HepG2 (cell line): ENCODE measurements at regions not wholly inside any gene's neighbourhood (a gene's known extent, or its start where the extent isn't known, plus 50 kb on each side); places are given as distances from the start of the nearest gene placed in this dataset.

Experiments used
- ATAC-seq: fragments of 200-7000 bp; cut with Tn5 transposase; 3 replicates; pipeline ENCODE4 v1.9.1; 2020; ENCODE audit warnings: mild to moderate bottlenecking, moderate library complexity
- BruUV-seq: library from RNA; stranded (reverse); fragments of 400-500 nt; replicated peaks from 2 replicates; lab custom pipeline; 2021; lab: Mats Ljungman, UMichigan
- CTCF ChIA-PET: fragments of 300-600 bp; formaldehyde crosslinking; extraction: SDS; loops from one replicate; lab custom pipeline; 2021; ENCODE audit warnings: low total read pairs, inconsistent platforms, low intra/inter-chr PET ratio; lab: Yijun Ruan, JAX
- POLR2A ChIA-PET: fragments of 350-600 bp; sonication (Branson Sonifier 250); formaldehyde crosslinking; loops from one replicate; lab custom pipeline; 2020; ENCODE audit warnings: antibody characterized with exemption, inconsistent platforms; lab: Yijun Ruan, JAX
- DNase-seq: peaks from one replicate; pipeline ENCODE4 v3.0.0-alpha.2; 2015; ENCODE audit warnings: low spot score
- FAIRE-seq: peaks from 3 replicates; lab custom pipeline; 2011; peaks lifted over from hg19 to GRCh38; lab: Jason Lieb, UNC
- H2AFZ ChIP-seq: one replicate; pipeline ENCODE4 v1.6.1; 2011; ENCODE audit warnings: low read length, inconsistent platforms
- H3K27ac ChIP-seq: fragments of 300-600 bp; 3 replicates; pipeline ENCODE4 v1.8.0; 2011; ENCODE audit warnings: mixed run types, mild to moderate bottlenecking, mixed read lengths, low read length, inconsistent platforms; ENCODE audit not compliant: insufficient read depth; ENCODE audit errors: extremely low read length
- H3K27me3 ChIP-seq, 2 experiments: fragments of 200-600 bp in 1 of 2; 2 replicates in 1 of 2; 3 replicates in 1 of 2; pipeline versions ENCODE4 v1.6.0 to v1.8.0; 2011; ENCODE audit warnings: low read length in 2 of 2, mild to moderate bottlenecking in 2 of 2, moderate library complexity in 2 of 2, inconsistent platforms in 1 of 2; ENCODE audit not compliant: insufficient read depth in 2 of 2, control insufficient read depth in 1 of 2
- H3K36me3 ChIP-seq, 2 experiments: fragments of 200-600 bp in 1 of 2; replicated peaks in 1 of 2; 2 replicates in 1 of 2; 3 replicates in 1 of 2; pipeline versions ENCODE4 v1.5.1 to v1.8.0; 2011; ENCODE audit warnings: low read length in 2 of 2, inconsistent platforms in 1 of 2; ENCODE audit not compliant: insufficient read depth in 2 of 2, control insufficient read depth in 1 of 2
- H3K4me1 ChIP-seq: 2 replicates; pipeline ENCODE4 v1.5.1; 2012; ENCODE audit warnings: low read length, inconsistent platforms; ENCODE audit not compliant: insufficient read depth
- H3K4me2 ChIP-seq: 2 replicates; pipeline ENCODE4 v1.6.0; 2011; ENCODE audit warnings: low read depth, low read length, inconsistent platforms
- H3K4me3 ChIP-seq, 3 experiments: fragments of 200-600 bp in 1 of 3; sonication (generic), shearing (Covaris generic) in 1 of 3; replicated peaks in 1 of 3; 2 replicates each; pipeline ENCODE4 v1.5.1; 2011 to 2016; ENCODE audit warnings: low read length in 3 of 3, inconsistent platforms in 2 of 3, low read depth in 2 of 3, mild to moderate bottlenecking in 2 of 3, control low read depth in 1 of 3, mixed read lengths in 1 of 3; ENCODE audit not compliant: insufficient read depth in 1 of 3
- H3K79me2 ChIP-seq: one replicate; pipeline ENCODE4 v1.6.1; 2011; ENCODE audit warnings: low read length, inconsistent platforms; ENCODE audit not compliant: insufficient read depth
- H3K9ac ChIP-seq: 2 replicates; pipeline ENCODE4 v1.6.0; 2011; ENCODE audit warnings: mild to moderate bottlenecking, low read depth, low read length, inconsistent platforms; ENCODE audit not compliant: insufficient read depth
- H3K9me3 ChIP-seq: 2 replicates; pipeline ENCODE4 v1.5.1; 2012; ENCODE audit warnings: mild to moderate bottlenecking, low read length
- H4K20me1 ChIP-seq: 2 replicates; pipeline ENCODE4 v1.6.0; 2011; ENCODE audit warnings: inconsistent platforms, mild to moderate bottlenecking, low read length, moderate library complexity; ENCODE audit not compliant: insufficient read depth
- NR3C1 ChIP-seq: sonication (generic); formaldehyde crosslinking; IDR thresholded peaks from 2 replicates; pipeline ENCODE4 v1.4.0; 2020; ENCODE audit warnings: missing genetic modification reagents
- PTBP1 ChIP-seq: fragments of 200-400 bp; formaldehyde crosslinking; IDR thresholded peaks from 2 replicates; pipeline ENCODE4 v1.6.1; 2018; ENCODE audit warnings: low read length, low read depth; ENCODE audit not compliant: poor library complexity, severe bottlenecking
- ZNF598 ChIP-seq: sonication (generic); formaldehyde crosslinking; IDR thresholded peaks from 2 replicates; pipeline ENCODE4 v1.5.1; 2020; ENCODE audit warnings: mild to moderate bottlenecking, missing genetic modification reagents, borderline replicate concordance
- ZNF780A ChIP-seq: sonication (generic); formaldehyde crosslinking; IDR thresholded peaks from 2 replicates; pipeline ENCODE4 v1.8.0; 2022; ENCODE audit warnings: mild to moderate bottlenecking, missing genetic modification reagents, moderate library complexity
- WGBS: methylation state at CpG from one replicate; pipeline ENCODE4 v1.1.6; 2017; ENCODE audit warnings: low lambda C conversion rate; 5-methylcytosine and 5-hydroxymethylcytosine counted together
- in situ Hi-C: cut with HindIII; loops from 2 replicates; pipeline ENCODE4 v1.10.0; 2017; ENCODE audit warnings: low pct_unique_long_range_greater_than_20kb; ENCODE audit not compliant: extremely low pct_ligation_motif_present
- intact Hi-C: fragments of 100-400 bp; cut with micrococcal nuclease; formaldehyde crosslinking; loops from one replicate; pipeline ENCODE4 v1.10.0; 2022; ENCODE audit not compliant: unreplicated experiment
- TF ChIP-seq, protein P1 (sequence below): sonication (generic); formaldehyde crosslinking; conservative IDR thresholded peaks from 2 replicates; pipeline ENCODE4 v1.4.0; 2020; ENCODE audit warnings: missing genetic modification reagents

DNA sequence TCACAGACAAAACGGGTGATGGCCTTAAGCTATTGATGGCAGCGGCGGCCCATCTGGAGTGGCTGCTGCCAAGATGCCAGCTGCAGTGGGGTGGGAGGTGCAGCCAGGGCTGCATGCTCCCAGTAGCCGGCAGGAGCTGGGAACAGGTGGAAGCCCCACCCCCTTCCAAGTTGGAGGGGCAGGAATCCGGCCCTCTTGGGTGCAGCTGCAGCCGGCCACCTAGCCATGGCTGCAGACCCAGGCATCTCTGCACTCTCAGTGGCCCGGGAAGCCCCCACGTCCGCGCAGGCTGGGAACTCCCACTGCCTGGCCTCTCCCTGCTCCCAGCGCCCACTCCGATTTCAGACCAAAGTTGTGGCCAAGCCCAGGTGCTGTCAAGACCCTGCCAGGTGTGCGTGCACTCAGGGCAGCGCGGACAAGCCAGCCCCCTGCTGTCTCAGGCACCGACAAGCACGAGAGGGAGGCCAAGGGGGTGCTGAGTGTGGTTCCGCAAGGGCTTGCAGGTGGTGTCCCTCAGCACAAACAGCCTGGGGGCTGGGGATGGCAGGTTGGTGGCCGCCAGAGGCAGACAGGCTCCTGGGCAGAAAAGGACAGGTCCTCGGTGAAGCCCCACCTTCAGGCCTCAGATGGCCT lies 115.1 kb upstream of the TSLP start:
- Histone ChIP-seq H3K4me1 (no peaks in the 10 kb centered on the region), H3K27ac (no peak overlapping the region), H3K9ac (no peak overlapping the region), H3K4me2 (no peak overlapping the region), H3K9me3 (no peaks in the 10 kb centered on the region), H3K36me3 (no peaks in the 10 kb centered on the region), H3K79me2 (no peaks in the 10 kb centered on the region), H3K27me3 (no peaks in the 10 kb centered on the region), H3K4me3 (no peak overlapping the region; a peak in 1 of 6 replicates), H4K20me1 (no peaks in the 10 kb centered on the region), H2AFZ (no peak overlapping the region)
- 15% methylated on average over 10 of the region's 20 CpGs for WGBS
- intact Hi-C loops (no loop called here), in situ Hi-C loops (no loop called here)
- no peak for FAIRE-seq
- peak; percentile 55 for ATAC-seq
- ChIA-PET CTCF (no interaction called here), POLR2A (no interaction called here)
- no peak for DNase-seq
- TF ChIP-seq ZNF598 (CRISPR knock-in tag) (no peak), NR3C1 (no peak), ZNF780A (CRISPR knock-in tag) (no peak), PTBP1 (no peak)
- TF ChIP-seq, protein P1, sequence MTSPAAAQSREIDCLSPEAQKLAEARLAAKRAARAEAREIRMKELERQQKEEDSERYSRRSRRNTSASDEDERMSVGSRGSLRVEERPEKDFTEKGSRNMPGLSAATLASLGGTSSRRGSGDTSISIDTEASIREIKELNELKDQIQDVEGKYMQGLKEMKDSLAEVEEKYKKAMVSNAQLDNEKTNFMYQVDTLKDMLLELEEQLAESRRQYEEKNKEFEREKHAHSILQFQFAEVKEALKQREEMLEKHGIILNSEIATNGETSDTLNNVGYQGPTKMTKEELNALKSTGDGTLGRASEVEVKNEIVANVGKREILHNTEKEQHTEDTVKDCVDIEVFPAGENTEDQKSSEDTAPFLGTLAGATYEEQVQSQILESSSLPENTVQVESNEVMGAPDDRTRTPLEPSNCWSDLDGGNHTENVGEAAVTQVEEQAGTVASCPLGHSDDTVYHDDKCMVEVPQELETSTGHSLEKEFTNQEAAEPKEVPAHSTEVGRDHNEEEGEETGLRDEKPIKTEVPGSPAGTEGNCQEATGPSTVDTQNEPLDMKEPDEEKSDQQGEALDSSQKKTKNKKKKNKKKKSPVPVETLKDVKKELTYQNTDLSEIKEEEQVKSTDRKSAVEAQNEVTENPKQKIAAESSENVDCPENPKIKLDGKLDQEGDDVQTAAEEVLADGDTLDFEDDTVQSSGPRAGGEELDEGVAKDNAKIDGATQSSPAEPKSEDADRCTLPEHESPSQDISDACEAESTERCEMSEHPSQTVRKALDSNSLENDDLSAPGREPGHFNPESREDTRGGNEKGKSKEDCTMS, result no peak
- no TSS peak for BruUV-seq
